HEK293T (cell line): ENCODE measurements at regions not wholly inside any gene's neighbourhood (a gene's known extent, or its start where the extent isn't known, plus 50 kb on each side); places are given as distances from the start of the nearest gene placed in this dataset.

Source experiments
- CTBP1 ChIP-seq: fragments of 450-650 bp; IDR thresholded peaks from 2 replicates; pipeline ENCODE4 v1.6.1; 2016; ENCODE audit warnings: borderline replicate concordance
- FOXA1 ChIP-seq: fragments of 450-650 bp; IDR thresholded peaks from 2 replicates; pipeline ENCODE4 v1.6.1; 2016; ENCODE audit warnings: mild to moderate bottlenecking
- HDGF ChIP-seq: fragments of 450-650 bp; IDR thresholded peaks from 2 replicates; pipeline ENCODE4 v1.6.1; 2017; ENCODE audit warnings: antibody characterized with exemption, borderline replicate concordance

GRCh38 chr2:239574434-239575156, 173.8 kb upstream of the HDAC4 start:
- no peak for TF ChIP-seq CTBP1
- no peak for TF ChIP-seq FOXA1
- no peak for TF ChIP-seq HDGF
